HG03039 (cell line): ENCODE measurements at regions not wholly inside any gene's neighbourhood (a gene's known extent, or its start where the extent isn't known, plus 50 kb on each side); places are given as distances from the start of the nearest gene placed in this dataset.

Source experiments
- ATAC-seq: cut with Tn5 transposase; IDR thresholded peaks from one replicate; pipeline ENCODE4 v1.9.1; 2021; ENCODE audit warnings: mild to moderate bottlenecking, moderate library complexity; ENCODE audit not compliant: unreplicated experiment

DNA sequence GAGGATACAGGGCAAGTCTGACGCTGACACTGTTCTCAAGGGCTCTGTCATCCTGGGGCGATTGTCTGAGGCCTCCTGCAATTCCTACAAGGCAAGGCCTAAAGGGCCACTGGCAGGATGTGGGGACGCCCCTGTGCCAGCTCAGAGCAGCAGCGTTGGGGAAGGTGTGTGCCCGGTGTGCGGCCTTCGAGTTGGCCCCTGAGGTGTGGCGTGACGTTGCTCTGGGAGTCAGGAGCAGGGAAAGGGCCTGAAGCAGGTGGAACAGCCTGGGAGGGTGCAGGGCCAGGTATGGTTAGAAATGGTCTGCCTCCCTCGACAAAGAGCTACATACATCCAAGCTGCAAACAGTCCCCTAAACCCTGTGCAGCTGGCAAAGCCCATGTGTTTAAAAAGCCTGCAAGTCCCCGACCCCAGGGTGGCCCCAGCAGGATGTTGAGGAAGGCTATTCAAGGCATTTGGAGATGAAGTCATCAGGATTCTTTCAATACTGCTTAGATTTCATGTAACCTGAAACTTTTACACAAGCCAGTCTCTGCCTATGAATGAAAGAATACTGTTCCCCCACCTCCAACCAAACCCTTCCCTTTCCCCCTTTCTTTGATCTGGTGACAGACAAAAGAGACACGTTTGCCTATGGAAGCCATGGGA, 142.5 kb upstream of the TNS3 start:
- no peak for ATAC-seq

DNA sequence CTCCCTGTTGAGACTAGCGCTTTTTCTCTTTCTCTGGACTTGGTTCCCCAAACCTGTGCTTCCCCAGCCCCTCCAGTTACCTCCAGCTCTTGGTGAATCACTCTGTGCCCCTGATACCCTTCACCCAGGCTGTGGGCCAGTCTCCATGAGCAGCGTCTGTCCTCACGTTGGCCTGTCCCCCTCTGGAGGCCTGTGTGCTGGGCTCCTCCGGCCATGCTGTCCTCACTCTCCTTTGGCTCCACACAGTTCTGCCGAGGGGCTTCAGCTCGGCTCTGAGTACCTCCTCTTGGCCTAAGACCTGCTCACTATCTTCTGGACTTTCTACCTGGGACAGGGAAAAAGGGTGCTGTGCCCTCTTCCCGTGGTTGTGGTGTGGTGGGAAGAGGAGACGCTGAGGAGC, 140.2 kb upstream of the TNS3 start:
- ATAC-seq = no peak

DNA sequence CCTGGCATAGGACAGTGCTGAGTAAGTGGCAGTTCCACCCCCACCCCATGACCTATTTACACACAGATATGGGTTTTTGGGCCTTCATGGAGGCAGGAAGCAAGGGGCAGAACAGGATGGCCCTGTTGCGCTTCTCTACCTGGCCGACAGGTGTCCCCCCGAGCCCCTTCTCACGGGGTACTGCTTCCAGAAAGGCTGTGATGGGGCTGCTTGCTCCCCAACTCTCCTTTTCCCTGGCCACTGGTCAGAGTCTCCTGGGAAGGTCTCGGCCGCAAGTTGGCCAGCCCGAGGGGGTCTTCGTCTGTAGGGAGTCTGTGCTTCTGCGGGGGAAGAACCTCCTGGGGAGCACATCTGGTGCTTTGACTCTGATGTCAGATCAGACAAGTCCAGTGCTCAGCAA, 139.8 kb upstream of the TNS3 start:
- ATAC-seq = no peak

DNA sequence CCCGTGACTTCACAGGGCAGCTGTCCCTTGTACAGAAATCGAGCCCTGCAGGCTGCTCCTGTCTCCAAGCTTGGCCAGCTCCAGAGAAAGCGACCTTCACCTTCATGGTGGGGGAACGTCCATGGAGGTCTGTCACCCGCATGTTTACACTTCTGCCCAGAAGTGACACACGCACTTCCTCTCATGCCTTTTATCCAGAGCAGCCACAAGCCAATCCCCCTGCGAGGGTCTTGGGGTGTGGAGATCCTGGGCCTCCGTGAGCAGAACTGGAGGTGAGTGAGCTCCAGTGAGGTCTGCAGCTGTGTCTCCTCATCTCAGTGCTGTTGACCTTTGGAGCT, 139.0 kb upstream of the TNS3 start:
- no peak for ATAC-seq

DNA sequence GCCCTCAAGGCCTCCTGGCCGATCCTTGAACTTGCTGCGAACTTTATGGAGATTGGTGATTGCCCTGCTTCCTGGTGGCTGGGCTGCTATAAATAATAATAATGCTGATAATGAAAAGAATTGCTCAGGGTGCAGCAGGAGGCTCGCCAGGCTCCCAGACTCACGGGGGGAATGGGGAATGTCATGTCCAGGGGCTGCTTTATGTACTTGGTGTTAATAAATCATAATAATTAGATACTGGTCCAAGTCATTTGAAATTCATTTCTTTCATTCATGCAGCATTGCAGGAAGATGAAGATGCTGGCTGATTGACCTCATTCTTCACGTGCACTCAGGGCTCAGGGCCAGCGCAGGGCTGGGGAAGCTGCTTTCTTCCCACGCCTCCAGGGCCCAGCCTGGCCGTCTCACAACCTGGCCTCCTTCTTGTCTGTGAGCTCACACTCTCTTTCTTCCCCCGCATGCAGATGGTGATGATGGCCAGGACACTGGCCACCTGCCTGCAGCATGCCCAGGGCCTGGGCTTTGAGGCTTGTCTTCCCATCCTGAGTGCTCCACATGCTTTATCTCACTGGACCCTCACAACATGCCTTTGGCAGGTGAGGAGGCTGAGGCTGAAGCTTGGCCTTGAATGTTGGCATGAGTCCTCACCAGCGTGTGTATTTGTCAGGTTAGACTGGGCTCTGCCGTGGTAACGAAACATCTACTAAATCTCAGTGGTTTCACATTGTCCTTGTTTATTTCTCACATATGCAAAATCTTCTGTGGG, 138.4 kb upstream of the TNS3 start:
- peak; percentile 61 for ATAC-seq

DNA sequence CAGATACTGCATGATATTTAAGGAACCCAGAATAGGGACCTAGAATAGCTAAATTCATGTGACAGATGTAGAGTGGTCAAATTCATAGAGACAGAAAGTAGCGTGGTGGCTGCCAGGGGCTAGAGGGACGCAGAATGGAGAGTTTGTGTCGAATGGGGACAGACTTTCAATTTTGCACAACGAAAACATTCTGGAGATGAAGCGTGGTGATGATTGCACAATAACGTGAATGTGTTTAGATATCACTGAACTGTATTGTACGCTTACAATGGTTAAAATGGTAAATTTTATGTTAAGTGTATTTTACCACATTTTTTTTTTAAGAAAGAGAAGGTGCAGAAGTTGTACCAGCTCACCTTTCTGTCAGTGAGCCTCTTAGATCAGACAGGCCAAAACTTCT, 137.8 kb upstream of the TNS3 start:
- no peak for ATAC-seq

DNA sequence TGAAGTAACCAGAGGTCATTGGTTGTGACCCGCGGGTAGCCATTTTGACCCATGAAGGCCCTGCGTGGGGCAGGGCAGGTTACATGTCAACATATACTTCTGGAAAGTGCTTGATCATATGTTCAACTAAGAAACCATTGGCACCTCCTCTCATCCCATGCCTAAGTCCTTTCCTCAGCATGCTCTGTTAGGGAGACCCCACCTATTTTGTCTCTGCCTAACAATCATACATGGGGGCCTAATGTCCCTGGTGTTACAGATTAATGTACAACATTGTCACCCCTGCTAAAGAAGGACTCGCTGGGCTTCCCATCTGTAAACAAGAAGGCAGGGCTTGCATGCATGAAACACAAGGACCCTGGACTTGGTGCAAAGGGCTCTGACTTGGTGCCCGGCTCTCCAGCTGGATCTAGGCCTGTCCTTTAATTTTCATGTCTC, 133.7 kb upstream of the TNS3 start:
- no peak for ATAC-seq

DNA sequence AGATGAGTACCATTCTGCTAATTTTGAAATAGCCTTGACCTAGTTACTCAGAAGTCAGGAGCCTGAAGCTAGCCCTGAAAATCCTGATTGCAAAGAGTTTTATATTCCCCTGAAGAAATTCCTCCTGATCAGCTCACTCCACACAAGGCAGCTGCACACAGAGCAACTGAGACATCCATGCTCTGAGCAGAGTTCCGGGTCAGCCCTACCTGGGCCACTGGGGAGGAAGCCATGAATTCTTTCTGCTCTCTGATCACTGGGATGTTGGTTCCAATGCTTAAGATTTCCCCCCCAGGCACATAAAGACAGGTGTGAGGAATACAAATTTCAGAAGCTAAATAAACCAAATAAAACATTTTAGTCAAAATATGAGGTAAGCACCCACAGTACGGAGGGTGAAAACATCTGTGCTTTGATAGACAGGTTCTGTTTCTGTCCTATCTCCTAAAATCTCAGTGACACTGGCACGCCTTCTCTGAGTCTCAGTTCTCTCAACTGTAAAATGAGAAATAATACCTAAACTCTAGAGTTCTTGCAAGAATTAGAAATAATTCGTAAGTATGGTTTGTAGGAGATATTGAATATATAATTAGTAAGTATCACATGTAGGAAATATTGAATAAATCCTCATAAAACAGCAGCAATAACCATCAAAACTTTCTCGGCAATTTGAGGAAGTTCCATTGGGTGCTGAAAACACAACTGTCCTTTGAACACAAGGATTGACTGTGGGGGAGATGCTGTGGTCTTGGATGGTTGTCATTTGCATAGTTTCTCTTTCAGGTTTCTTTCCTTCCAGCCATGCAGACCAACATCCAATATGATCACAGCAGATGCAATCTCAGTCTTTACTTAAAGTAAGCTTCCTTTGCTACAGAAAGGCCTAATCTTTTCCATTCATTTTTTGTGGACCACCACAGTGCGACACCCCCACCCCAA, 133.0 kb upstream of the TNS3 start:
- peak; percentile 96 for ATAC-seq

DNA sequence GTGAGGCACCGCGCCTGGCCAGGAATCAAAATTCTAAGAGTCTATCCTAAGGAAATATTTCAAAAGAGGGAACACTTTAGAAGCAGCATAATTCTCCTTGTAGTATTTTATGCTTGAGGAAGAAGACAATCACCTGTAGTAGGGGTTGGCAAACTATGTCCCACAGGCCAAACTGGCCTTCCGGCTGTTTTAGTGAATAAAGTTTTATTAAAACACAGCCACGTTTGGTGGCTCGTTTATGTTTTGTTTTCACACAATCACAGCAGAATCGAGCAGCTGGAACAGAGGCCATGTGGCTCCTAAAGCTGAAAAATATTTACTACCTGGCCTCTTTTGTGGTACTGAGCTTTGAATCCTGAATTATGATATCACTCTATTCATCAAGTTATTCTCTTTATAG, 131.7 kb upstream of the TNS3 start:
- ATAC-seq = no peak

DNA sequence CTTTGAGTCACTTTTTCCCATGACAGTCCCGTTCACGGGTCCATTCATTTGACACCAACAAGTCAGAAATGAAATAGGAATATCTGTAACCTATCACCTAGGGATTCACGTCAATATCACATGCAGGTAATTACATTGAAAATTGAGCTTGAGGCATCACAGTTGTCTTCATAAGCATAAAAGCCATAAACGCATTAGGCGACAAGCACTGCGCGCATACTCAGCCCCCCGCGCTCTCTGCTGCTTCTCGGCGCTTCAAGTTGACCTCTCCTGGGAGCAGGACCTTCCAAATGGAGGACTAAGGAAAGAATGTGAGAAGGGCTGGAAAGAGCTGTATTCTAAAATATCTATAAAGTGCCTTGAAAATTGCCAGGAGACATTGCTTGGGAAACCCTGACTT, 130.5 kb upstream of the TNS3 start:
- no peak for ATAC-seq

DNA sequence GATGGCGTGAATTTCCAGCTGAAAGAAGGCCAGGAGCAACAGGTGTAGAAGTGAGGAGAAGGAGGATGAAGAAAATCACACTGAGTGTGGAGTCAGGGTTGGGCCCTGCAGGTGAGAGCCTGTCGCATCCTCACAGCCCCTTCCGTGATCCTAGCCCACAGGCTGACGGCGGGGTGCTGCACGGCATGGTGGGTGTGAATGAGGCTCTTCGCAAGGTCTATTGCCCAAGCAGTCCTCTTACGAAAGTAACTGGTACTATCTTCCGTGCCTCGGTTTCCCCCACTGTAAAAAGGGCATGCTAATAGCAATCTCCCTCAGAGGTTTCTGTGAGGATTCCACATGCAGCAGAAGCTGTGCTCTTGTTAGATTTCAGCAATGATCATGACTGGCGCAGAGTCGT, 129.9 kb upstream of the TNS3 start:
- ATAC-seq = no peak

DNA sequence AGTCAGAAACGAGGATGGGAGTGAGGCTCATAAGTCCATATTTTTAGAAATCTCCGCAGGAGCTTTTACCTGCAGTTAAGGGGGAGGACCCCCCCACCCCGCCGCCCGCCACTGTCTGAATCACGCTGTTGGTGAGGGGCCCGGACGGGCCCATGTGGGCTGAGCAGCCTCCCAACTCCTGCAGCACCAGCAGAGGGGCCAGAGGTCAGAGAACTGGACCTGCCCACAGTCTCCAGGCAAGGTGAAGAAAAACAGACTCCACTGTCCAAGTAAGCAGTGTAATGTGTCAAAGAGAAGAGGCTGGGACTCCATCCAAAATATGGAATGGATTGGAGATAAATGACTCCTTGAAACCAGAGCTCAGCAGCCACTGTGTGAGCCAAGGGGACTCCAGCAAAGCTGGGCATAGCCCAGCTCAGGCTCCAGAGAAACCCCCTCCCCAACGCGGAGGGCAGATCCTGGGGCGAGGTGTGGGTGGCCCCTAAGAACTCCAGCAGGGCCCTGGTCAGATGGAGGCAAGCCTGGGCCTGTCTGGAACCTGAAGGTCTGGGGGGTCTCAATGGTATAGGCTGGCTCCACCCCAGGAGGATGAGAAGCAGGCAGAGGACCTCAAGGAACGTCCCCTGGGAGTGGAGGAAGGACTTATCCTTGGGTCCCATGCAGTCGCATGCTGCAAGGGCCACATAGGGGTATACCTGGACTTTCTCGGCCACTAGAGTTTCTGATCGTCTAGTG, 128.5 kb upstream of the TNS3 start:
- ATAC-seq = no peak

DNA sequence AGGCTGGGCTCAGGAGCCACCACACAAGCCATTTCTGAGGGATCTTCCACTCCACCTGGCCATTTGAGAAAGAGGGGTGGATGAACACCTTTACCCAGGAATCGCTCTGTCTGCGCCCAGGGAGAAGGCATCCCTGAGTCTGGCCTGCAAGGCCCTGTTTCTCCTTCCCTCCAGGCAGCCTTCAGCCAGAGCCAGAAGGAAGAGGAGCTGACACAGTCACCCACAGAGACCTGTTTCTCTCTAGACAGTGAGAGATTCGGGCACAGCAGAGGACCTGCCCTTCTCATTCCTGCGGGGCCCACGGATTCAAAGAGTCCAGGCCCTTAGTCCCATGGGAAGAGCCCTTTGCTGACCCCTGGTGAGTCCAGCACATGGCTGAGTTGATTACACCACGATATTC, 127.5 kb upstream of the TNS3 start:
- no peak for ATAC-seq

DNA sequence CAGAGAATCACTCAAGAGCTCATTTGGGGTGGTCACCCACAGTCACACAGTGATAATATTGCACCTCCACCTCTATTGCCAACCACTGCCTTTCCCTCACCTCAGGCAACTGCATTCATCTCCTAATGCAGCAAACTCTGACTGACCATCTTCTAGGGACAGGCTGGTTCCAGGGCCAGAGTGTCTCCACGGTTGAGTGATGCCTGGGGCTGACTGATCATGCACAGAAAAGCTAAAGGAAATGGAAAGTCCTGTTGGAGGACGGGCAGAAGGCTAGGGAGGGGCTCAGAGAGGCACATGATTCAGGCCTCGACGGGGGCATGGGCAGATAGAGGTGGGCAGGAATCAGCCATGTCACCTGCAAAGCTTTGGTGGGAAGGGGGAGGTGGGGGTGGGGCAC, 127.1 kb upstream of the TNS3 start:
- no peak for ATAC-seq

DNA sequence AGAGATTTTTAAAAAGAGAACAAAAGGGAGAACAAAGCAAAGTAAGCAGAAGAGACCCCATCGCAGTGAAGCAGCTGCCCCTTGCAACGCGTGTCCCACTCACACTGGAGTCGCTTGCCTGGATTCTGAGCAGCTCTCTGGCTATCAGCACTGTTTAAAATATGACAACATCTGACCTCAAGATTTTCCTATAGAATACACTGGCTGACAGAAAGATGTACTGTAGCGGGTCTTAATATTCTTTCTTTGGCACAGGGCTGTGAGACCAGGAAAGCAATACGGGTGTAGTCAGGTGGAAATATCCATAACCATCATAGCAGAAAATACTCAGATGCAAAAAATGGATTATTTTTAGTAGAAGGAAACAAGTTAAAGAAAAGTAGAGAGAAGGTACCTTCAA, 125.7 kb upstream of the TNS3 start:
- no peak for ATAC-seq

DNA sequence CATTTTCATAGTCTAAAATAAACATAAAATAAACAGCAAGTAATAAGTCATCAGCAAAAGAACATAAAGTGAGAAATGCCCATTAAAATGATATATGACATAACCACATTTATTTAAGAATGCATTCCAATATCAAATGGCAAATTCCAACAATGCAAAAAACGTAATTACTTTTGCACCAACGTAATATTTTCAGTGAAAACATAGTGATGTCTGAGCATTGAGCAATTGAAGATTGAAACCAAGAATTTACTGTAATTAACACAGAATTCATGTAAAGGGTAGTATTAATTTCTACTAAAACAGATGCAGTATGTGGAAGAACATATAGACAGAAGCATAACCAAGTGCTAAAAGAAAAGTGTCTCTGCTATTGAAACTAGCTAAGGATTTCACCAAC, 123.0 kb upstream of the TNS3 start:
- no peak for ATAC-seq

DNA sequence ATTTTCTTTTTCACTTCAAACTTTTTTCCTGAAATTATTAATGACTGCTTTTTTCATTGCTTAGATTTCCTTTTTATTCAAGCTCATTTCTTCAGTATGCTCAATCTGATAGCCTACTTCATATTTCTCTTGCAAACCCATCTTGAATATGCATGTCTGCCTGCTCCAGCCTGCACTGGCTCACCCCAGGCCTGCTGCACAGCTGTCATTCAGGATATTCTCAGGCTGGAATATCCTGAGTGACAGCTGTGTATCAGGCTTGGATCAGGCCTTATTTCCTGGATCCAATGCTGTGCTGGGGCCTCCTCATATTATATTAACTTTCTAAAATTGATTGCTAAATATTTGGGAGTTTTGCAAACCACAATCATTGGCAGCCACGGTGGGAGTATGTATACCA, 120.2 kb upstream of the TNS3 start:
- no peak for ATAC-seq

DNA sequence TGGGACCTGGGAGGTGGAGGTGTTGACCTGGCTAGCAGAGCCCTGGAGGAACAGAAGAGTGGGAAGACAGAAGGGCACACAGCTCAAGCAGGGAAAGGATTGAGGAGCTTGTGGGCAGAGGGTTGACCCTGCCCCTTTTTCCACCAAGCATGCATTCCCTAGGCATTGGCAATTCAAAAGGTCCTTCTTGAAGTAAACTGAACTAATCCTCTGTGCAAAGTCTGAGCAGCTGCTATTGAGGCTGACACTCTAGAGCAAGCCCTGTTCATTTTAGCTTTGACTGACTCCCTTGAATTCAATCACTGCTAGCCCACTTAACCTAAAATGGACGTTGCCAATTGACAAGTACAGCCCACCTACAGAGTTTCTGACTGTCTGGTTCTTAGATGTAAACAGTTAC, 116.5 kb upstream of the TNS3 start:
- ATAC-seq = no peak

DNA sequence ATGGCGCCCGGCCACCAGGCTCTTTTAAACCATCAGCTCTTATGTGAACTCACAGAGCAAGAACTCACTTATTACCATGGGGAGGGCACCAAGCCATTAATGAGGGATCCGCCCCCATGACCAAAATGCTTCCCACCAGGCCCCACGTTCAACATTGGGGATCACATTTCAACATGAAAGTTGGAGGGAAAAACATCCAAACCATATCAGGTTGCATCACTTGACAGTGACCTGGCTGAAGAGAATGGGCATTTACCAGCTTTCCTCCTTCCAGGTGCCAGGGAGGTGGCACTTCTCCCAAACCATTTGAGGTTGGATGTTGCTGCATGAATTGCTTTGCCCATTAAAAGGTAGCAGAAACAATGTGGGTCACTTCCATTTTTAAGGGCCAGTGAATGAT, 115.6 kb upstream of the TNS3 start:
- ATAC-seq = no peak

DNA sequence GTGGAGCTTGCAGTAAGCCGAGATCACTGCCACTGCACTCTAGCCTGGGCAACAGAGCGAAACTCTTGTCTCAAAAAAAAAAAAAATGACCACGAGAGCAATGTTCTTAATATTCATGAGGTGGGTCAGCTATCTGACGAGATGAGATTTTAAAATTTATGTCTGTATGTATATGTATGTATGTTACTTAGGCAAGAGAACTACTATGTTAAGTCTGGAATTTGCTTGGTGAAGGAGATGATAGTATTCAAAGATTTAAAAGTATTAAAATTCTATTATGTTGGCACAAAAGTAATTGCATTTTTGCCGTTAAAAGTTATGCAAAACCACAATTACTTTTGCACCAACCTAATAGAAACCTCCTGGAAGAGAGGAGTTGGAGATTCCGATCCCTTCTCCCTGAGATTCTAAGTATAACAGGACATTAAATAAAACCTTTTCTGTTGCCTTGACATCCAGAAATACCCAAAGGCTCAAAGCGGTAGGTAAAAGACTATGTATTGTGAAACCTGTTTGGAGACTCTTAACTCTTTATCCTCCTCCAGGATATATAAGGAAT, 114.3 kb upstream of the TNS3 start:
- no peak for ATAC-seq

DNA sequence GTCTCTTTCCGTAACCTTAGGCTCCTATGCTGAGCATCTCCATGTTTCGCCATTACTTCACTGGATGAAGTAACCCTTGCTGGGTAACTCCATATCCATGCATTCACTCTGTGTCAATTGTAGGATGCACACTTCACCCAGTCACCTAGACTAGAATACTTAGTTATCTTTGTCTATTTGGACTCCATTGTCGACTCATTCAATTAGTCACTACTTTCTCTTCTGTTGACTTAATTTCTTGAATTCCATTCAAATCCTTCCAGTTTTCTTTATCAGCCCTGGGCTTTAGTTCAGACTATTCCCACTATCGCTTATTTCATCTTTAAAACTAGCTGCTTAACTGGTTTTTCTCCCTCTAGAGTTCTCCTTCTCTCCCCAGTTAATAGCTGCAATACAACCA, 111.3 kb upstream of the TNS3 start:
- no peak for ATAC-seq
